ENCODE measurements at regions not wholly inside any gene's neighbourhood (a gene's known extent, or its start where the extent isn't known, plus 50 kb on each side); places are given as distances from the start of the nearest gene placed in this dataset.

GRCh38 chr3:107153981-107154380 is 223.3 kb upstream of the CCDC54 start:
- DNase-seq (ENCODE audit: low read depth): no peak
- no peak overlapping the region for H3K4me3 ChIP-seq (ENCODE audit: low read depth, low read length)
- no peak for TF ChIP-seq CTCF (IDR thresholded peaks at IDR 0.05; ENCODE audit: insufficient read depth, low read depth, low read length)

- no peak for TF ChIP-seq CTCF (IDR thresholded peaks at IDR 0.05; ENCODE audit: insufficient read depth, low read depth, low read length)
- no peak for DNase-seq (ENCODE audit: low read depth)
These were observed 204.8 kb upstream of the CCDC54 start for GRCh38 chr3:107172411-107172810.

GRCh38 chr3:107184375-107184774 is 192.9 kb upstream of the CCDC54 start:
- peak; percentile 37 for DNase-seq (ENCODE audit: low read depth)
- TF ChIP-seq CTCF (IDR thresholded peaks at IDR 0.05; ENCODE audit: insufficient read depth, low read depth, low read length): no peak
- H3K4me3 ChIP-seq (ENCODE audit: low read depth, low read length): no peak overlapping the region

More at GRCh38 chr3:107172411-107172810, 204.8 kb upstream of the CCDC54 start:
- no peak overlapping the region for H3K4me3 ChIP-seq (ENCODE audit: low read depth, low read length)

DNA sequence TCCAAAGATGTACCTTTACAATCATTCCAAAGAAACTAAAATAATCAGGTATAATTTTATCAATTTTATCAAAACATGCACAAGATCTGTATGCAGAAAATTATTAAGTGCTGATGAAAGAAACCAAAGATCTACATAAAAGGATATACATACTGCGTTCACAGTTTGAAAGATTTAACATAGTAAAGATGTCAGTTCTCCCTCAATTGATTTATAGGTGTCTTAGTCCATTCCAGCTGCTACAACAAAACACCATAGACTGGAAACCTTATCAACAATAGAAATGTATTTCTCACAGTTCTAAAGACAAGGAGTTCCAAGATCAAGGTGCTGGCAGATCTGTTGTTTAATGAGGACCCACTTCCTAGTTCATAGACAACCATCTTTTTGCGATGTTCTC is 189.0 kb upstream of the CCDC54 start:
- TF ChIP-seq CTCF (IDR thresholded peaks at IDR 0.05; ENCODE audit: insufficient read depth, low read depth, low read length): no peak
- H3K4me3 ChIP-seq (ENCODE audit: low read depth, low read length): no peak overlapping the region
- DNase-seq (ENCODE audit: low read depth): no peak

- no peak for DNase-seq (ENCODE audit: low read depth)
- no peak for TF ChIP-seq CTCF (IDR thresholded peaks at IDR 0.05; ENCODE audit: insufficient read depth, low read depth, low read length)
- no peak overlapping the region for H3K4me3 ChIP-seq (ENCODE audit: low read depth, low read length)
These were observed 188.0 kb upstream of the CCDC54 start for GRCh38 chr3:107189158-107189791.

- no peak for TF ChIP-seq CTCF (IDR thresholded peaks at IDR 0.05; ENCODE audit: insufficient read depth, low read depth, low read length)
- no peak overlapping the region for H3K4me3 ChIP-seq (ENCODE audit: low read depth, low read length)
- no peak for DNase-seq (ENCODE audit: low read depth)
These were observed 184.1 kb upstream of the CCDC54 start for GRCh38 chr3:107193116-107193515.
